NCI-H524 treated with DMSO at 0.1 percent for 48 hours (cell line): ENCODE measurements at regions not wholly inside any gene's neighbourhood (a gene's known extent, or its start where the extent isn't known, plus 50 kb on each side); places are given as distances from the start of the nearest gene placed in this dataset.
"Not testable (repeated sequence)": the region's sequence is repeated elsewhere in the genome, so short reads cannot be mapped to it uniquely, and the experiment has no call there.

Experiments used
- DNase-seq: peaks from one replicate; lab custom pipeline; 2025; lab: John Stamatoyannopoulos, UW

DNA sequence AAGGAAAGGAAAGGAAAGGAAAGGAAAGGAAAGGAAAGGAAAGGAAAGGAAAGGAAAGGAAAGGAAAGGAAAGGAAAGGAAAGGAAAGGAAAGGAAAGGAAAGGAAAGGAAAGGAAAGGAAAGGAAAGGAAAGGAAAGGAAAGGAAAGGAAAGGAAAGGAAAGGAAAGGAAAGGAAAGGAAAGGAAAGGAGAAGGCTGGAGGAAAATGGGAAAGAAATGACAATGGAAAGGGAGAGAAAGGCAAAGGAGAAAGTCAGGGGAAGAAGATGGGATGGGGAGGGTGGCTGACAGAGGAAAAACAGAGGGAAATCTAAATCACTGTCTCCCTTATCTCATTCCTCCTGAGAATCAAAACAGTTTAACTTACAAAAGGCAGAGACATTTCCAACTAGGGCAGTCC is 156.3 kb downstream of the C1D start:
- DNase-seq, result not testable (repeated sequence)

DNA sequence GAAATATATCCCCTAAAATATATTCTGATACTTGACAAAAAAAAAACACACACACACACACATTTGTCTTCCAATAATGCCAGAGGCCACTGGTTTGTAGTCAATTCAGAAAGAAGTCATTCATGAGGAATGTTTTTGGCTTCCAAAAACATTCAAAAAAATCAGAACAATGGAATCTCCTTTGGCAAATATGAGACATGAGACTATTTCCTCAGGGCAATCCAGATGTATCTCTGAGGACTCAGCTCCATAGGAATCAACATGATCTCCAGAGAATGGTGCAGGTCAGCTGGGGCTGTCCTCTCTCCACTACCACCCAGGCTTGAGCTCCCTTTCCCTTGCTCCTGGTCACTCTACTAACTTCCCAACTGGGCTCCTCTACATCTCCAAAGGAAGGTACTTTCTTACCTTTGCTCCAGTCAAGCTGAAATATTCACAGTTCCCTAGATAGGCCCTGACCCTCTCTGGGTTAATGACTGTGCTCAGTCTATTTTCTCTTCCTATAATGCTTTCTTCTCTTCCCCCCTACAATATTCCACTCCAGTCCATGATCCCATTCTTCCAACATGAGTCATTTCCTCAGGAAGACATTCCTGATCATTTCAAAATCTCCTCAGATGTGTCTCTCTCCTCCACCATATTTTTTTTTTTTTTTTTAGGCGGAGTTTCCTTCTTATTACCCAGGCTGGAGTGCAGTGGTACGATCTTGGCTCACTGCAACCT is 145.3 kb downstream of the C1D start:
- DNase-seq, result no peak

DNA sequence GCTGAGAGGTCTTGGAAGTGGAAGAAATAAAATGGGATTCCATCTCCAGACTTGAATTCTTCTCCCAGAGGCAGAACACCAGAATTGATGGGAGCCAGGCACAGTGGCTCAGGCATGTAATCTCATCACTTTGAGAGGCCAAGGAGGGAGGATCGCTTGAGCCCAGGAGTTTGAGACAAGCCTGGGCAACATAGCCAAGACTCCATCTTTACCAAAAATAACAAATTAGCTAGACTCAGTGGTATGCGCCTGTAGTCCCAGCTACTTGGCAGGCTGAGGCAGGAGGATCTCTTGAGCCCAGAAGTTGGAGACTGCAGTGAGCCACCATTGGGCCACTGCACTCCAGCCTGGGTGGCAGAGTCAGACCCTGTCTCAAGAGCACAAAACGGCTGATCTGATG is 144.3 kb downstream of the C1D start:
- no peak for DNase-seq

DNA sequence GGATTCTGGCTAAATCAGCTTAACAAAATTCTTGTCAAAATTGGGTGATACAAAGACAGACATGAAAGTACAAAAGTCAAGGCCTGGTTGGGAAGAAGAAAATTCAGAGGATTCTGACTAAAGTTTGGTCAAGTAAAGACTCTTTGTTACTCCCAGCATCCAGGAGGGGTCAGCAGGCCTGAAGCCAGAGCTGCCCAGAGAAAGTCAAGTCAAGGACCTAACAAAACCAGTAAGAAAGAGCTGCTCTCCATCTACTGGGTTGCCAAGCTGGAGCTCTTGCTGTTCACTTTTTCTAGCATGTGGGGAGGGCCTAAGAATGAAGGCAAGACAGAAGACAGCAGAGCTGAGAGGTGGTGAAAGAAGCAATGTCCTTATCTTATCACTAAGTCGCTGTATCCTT is 143.3 kb downstream of the C1D start:
- no peak for DNase-seq

DNA sequence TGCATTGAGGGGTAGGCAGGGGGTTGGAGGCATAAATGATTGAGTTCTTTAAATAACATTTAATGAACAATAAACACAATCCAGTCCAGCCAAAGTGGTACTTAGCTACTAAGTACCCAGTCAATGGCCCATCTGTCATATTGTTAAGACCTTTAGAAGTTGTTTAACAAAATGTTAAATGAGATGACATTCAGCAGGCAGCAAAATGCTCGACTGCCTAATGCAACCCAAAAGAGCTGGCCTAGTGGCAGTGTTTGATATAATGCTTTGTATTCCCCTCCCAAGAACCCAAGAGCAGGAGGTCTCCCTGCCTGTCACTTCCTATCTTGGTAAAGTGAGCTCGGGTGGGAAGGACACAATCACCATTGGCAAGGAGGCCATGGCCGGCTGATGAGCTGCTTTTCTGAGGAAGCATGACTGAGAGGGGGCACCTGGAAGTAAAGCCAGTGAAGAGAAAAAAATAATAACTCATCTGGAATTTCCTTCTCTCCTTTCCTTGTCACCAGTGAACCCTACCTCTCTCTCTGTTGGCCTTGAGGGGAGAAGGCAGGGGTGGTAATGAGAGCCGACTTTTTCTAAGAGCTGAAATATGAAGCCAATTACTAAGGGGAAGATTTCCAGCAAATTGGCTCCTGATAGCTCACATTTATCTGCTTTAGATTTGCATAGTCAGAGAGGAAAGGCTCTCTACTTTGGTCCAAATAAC is 140.6 kb downstream of the C1D start:
- DNase-seq, result peak; percentile 93

DNA sequence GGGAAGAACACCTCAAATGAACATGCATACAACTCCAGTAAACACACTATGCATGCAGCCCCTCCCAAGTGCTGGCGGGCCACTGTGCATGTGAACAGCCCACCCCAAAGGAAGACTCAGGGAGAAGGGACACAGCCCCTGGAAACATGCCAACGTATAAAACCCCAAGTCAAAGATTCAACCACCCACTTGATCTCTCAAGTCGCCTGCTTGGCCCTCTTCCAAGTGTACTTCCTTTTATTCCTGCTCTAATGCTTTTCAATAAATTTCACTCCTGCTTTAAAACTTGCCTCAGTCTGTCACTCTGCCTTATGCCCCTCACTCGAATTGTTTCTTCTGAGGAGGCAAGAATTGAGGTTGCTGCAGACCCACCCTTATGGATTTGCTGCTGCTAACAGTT is 139.1 kb downstream of the C1D start:
- DNase-seq, result no peak

GRCh38 chr2:67927501-67927900 is 135.3 kb downstream of the C1D start:
- DNase-seq, result peak; percentile 67

- DNase-seq, result peak; percentile 67
These were observed 132.6 kb downstream of the C1D start for GRCh38 chr2:67930156-67930555.

- DNase-seq, result no peak
These were observed 125.8 kb downstream of the C1D start for GRCh38 chr2:67936969-67937368.

DNA sequence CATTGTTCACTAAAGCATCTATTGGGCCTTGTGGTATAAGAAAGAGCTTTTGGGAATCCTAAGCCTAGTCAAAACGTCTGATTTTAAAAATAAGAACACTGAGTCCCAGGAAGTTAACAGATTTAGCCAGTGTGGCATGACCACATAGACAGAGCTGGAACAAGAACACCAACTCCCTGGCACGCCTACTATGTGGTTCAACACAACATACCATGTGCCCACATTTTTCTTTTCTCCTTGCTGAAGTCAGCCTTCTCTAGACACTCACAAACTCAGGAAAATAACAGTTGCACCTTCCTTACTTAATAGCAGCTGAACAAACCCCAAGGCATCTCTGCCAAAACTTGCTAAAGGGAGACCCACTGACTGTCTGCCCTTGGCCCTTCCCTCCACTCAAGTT is 124.8 kb downstream of the C1D start:
- no peak for DNase-seq

- no peak for DNase-seq
These were observed 117.7 kb downstream of the C1D start for GRCh38 chr2:67945056-67945455.

GRCh38 chr2:67945940-67946339 is 116.9 kb downstream of the C1D start:
- DNase-seq, result no peak

DNA sequence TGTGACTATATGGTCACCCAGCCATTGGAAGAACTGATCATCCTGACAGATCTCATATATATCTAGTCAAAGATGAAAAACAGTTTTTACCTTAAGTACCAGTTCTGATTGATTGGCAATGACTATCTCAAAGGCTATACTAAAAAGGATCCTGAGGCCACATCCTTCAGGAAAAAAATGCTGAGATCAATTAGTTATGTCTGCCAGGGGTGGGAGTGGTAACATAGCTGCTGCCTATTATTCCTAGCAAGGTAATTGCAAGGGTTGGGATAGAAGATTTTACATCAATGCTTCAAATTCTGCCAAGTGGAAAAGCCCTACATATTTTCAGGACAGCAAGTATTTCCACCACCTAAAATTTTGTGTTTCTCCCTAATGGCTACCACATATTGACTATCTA is 114.7 kb downstream of the C1D start:
- no peak for DNase-seq

- DNase-seq, result no peak
These were observed 114.3 kb downstream of the C1D start for GRCh38 chr2:67948506-67948905.

DNA sequence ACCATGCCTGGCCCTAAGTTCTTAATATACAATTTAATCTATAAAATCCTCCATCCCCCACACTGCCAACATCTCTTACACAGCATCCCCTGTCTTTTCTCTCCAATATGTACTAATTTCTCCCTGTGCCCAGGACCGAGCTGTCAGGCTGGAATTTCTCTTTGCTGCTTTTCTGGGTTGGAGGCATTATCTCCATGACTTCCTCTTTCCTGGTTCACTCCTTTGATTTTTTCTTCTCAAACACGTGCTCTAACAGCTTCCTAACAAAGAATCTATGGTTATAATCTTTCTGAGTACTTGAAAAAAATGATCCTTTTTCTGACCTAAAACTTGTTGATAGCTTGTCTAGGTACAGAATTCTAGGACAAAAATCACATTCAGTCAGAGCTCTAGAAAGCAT is 112.8 kb downstream of the C1D start:
- DNase-seq, result no peak

- DNase-seq, result no peak
These were observed 111.9 kb downstream of the C1D start for GRCh38 chr2:67950919-67951318.

DNA sequence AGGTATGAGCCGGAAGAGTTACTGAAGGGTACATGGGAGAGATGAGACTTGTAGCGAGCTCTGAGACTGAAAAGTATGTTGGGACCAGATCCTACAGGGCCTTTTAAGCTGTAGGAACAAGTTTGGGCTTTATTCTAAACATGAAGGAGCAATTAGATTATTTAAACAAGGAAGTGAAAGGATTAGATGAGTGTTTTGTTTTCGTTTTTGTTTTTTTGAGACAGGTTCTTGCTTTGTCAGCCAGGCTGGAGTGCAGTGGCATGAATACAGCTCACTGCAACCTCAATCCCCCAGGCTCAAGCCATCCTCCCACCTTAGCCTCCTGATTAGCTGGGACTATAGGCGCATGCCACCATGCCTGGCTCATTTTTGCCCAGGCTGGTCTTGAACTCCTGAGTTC is 110.7 kb downstream of the C1D start:
- DNase-seq, result no peak

GRCh38 chr2:67954093-67954748 is 108.6 kb downstream of the C1D start:
- peak; percentile 90 for DNase-seq

DNA sequence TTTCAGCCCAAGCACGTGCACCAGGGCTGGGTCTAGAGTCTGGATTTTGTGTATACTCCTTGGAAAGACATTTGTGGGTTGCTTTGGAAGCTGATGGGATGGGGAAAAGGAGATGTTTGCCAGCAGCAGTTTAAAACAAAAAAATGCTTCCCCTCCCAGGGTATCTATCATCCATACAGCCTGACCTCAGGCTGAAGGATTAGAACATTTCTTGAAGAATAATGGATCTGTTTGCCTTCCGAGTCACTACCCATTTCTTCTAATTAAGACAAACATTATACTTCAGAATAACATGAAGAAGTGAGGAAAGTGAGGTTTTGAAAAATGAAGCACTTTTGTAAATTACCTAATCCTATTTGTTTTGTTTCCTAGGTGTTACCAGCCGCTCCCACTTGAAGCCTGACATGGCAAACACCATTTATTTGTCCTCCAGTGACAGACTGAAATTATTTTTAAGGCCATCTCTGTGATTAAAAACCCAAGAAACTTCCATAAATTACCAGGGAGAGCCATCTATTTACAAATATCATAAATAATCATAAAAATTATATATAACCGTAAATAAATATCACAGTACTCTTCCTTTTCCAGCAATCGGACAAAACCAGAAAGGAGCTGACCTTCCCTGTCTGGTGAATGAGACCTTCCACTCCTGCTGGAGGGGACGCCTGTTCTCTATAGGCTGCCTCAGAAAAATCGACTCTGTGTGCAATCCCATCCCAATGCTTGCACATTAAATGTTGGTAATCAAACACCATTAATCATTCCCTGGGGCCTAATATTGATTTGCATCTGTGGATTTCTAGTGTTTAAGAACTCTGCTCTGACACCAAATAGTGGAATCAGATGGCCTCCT is 106.8 kb downstream of the C1D start:
- DNase-seq, result no peak

GRCh38 chr2:67965246-67965645 is 97.6 kb downstream of the C1D start:
- DNase-seq, result no peak

DNA sequence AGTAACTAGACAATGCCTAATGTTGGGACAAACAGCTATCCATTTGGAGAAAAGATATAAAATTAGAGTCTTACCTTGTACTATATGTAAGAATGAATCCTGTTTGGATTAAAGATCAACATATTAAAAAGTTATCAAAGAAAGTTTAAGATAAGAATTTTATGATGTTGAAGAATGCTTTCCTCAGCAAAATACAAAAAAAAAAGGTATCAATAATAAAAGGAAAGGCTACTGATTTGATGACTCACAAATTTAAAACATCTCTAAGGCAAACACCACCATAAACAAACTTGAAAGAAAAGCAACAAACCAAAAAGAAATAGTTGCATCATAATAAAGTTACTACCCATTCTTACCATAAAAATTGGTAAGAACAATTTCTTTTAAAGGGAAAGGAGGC is 92.7 kb downstream of the C1D start:
- no peak for DNase-seq

DNA sequence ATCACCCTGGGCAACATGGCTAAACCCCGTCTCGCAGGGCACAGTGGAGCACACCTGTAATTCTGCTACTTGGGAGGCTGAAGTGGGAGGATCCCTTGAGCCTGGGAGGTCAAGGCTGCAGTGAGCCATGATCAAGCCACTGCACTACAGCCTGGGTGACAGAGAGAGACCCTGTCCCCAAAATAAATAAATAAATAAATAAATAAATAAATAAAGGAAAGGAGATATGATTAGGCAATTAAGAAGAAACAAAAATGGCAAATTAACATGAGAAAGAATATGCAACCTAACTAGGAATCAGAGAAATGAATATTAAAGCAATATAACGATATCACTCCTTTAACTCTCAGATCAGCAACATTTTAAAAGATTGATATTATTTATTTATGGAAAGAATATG is 92.3 kb downstream of the C1D start:
- DNase-seq, result no peak
